Thyroid gland (tissue), 4 donors: ENCODE measurements at regions not wholly inside any gene's neighbourhood (a gene's known extent, or its start where the extent isn't known, plus 50 kb on each side); places are given as distances from the start of the nearest gene placed in this dataset.

ENCODE experiments used
- POLR2A ChIP-seq, 2 donors: fragments of 450-650 bp; IDR thresholded peaks; one replicate each; pipeline ENCODE4 v1.6.1; 2017; ENCODE audit warnings: antibody characterized with exemption in 2 of 2, mild to moderate bottlenecking in 2 of 2, moderate library complexity in 1 of 2
- TF ChIP-seq, protein P1 (sequence below), 6 experiments: fragments of 200-600 bp in 3 of 6; fragments of 450-650 bp in 3 of 6; sonication (generic) in 3 of 6; IDR thresholded peaks; one replicate each; pipeline ENCODE4 v1.5.1; 2016 to 2019; ENCODE audit warnings: antibody characterized with exemption in 6 of 6, mild to moderate bottlenecking in 2 of 6, inconsistent platforms in 1 of 6, moderate library complexity in 1 of 6

DNA sequence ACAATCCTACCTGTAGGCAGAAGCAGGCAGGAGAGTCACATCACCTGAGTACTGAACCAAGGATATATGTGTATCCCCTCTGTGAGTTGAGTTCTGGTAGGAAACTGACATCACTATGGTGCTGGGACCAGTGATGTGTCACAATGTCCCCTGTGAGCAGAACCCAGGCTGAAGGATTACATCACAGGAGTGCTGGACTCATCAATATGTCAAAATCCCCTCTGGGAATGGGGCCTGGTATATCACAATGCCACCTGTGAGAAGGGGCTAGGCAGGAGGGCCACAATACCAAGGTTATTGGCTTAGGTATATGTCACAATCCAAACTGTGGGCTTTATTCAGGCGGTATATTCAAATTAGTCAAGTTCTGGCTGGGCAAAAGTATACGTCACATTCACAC is 2098.3 kb downstream of the TP53TG3F start:
- TF ChIP-seq, protein P1, sequence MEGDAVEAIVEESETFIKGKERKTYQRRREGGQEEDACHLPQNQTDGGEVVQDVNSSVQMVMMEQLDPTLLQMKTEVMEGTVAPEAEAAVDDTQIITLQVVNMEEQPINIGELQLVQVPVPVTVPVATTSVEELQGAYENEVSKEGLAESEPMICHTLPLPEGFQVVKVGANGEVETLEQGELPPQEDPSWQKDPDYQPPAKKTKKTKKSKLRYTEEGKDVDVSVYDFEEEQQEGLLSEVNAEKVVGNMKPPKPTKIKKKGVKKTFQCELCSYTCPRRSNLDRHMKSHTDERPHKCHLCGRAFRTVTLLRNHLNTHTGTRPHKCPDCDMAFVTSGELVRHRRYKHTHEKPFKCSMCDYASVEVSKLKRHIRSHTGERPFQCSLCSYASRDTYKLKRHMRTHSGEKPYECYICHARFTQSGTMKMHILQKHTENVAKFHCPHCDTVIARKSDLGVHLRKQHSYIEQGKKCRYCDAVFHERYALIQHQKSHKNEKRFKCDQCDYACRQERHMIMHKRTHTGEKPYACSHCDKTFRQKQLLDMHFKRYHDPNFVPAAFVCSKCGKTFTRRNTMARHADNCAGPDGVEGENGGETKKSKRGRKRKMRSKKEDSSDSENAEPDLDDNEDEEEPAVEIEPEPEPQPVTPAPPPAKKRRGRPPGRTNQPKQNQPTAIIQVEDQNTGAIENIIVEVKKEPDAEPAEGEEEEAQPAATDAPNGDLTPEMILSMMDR (IDR thresholded peaks at IDR 0.05) = no peak
- TF ChIP-seq POLR2A (IDR thresholded peaks at IDR 0.05) = no peak
